Fibroblast of mammary gland (primary cell): ENCODE measurements at regions not wholly inside any gene's neighbourhood (a gene's known extent, or its start where the extent isn't known, plus 50 kb on each side); places are given as distances from the start of the nearest gene placed in this dataset.

Experiments
- DNase-seq: peaks from one replicate; pipeline ENCODE4 v3.0.0-alpha.2; 2010; ENCODE audit warnings: low read depth
- H3K4me3 ChIP-seq: 2 replicates; pipeline ENCODE4 v1.5.1; 2011; ENCODE audit warnings: low read depth, mild to moderate bottlenecking, low read length, moderate library complexity; ENCODE audit not compliant: control insufficient read depth
- TF ChIP-seq, protein P1 (sequence below): conservative IDR thresholded peaks from 2 replicates; pipeline ENCODE4 v1.5.1; 2011; ENCODE audit warnings: low read depth, low read length, inconsistent platforms; ENCODE audit not compliant: control insufficient read depth, insufficient read depth

DNA sequence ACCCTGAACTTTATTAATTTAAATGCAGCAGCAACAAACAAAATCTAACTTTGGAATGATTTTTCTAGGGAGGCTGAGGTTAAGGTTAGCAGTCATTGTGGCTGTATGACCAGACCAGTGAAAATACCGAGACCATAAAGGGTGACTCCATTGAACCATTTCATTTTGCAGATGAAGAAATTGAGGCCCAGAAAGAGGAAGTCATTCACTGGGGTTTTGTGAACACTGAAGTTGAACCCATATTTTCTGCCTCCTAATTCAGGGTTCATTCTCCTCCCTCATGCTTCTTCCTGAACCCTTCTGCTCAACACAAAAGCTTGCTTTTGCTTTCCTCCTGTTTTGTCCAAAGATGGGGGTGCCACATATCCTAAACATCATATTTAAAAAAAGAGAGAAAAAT lies 65.8 kb upstream of the PLCL2 start:
- no peak for DNase-seq
- H3K4me3 ChIP-seq, result no peak overlapping the region
- TF ChIP-seq, protein P1, sequence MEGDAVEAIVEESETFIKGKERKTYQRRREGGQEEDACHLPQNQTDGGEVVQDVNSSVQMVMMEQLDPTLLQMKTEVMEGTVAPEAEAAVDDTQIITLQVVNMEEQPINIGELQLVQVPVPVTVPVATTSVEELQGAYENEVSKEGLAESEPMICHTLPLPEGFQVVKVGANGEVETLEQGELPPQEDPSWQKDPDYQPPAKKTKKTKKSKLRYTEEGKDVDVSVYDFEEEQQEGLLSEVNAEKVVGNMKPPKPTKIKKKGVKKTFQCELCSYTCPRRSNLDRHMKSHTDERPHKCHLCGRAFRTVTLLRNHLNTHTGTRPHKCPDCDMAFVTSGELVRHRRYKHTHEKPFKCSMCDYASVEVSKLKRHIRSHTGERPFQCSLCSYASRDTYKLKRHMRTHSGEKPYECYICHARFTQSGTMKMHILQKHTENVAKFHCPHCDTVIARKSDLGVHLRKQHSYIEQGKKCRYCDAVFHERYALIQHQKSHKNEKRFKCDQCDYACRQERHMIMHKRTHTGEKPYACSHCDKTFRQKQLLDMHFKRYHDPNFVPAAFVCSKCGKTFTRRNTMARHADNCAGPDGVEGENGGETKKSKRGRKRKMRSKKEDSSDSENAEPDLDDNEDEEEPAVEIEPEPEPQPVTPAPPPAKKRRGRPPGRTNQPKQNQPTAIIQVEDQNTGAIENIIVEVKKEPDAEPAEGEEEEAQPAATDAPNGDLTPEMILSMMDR, result no peak

DNA sequence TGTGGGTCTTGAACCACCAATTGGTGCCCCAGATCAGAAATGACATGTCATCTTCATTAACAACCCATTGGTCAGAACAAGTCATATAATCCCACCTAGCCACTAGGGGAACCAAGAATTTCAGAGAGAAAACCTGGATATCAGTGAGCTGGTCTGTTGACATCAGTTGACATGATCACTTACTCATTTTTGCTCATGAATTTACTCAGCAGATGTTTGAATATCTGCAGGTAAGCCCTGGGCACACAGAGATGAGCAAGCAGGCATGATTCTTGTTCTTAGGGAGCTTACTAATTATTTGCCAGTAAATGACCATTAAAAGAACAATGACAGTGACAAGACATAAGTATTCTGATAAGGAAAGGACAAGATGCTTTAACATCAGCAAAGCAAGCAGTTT lies 64.3 kb upstream of the PLCL2 start:
- no peak for DNase-seq
- H3K4me3 ChIP-seq, result no peak overlapping the region
- TF ChIP-seq, protein P1, result no peak

DNA sequence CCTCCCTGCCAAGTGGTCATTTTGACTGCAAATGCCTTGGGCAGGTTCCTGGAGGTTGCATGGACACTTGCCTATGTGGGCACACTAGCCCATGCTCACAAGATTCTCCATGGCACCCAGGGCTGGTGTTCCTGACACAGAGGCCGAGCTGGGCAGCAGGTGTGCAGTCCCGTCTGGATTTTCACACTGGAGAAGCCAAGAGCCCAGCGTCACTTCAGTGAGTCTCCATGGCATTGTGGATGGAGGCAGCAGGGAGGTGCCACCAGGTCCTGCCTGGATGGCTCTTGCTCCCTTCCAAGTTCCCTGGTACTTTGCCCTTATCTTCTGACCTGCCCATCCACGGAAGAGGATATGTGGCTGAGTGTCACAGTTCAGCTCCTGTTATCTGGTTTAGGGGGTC lies 63.7 kb upstream of the PLCL2 start:
- TF ChIP-seq, protein P1, result no peak
- no peak overlapping the region for H3K4me3 ChIP-seq

DNA sequence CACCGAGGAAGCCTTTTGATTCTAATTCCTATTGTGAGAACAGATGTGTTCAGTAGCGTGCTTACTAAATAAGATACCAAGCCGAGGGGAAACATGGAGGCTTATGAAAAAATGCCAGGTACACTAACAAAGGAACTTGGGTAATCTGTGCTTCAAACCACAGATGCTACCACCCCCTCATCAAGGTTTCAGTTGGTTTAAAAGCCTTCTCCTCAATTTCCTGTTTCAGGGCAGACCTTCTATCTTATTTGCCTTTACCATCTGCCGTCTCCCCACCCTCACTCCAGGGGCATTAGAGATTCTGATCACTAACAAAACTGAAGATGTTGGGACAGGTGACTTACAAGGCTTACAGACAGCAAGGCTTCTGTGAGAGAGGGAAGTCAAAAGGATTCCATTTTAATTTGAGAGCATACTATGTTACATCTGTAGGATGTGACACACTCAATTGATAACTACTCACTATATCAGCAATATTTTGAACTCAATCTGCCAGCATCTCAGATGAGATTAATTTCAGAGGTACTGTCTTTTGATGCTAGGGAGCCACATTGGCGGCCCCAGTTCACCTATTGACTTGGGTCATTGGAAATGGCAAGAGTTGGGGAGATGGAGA lies 60.6 kb upstream of the PLCL2 start:
- DNase-seq, result no peak
- H3K4me3 ChIP-seq, result no peak overlapping the region
- TF ChIP-seq, protein P1, result no peak

More for the DNA sequence above, 63.7 kb upstream of the PLCL2 start:
- DNase-seq, result no peak

DNA sequence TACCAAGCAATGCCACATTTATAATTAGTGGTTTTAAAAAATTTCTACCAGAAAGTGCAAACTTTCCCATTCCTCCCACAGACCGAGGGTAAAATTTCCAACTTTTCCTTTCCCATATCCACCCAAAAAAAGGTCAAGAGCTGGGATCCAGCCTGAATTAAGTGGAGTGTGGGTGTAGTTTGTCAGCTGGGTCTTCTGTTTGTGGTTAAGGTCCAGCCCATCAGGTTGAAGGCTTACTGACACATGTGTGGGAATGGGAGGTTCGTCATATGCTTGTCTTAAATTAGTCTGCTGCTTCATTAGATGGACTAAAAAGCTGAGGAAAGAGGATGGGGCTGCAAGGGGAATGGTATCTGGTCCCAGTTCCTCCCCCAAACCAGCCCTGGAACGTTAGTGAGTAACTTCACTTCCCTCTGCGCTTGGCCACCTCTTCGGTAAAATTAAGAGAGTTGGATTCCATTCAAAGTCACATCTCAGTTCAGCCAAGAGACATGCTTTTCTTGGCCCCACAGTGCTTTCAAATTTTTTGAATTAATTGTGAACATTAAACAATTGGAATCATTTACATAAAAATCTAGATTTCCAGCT lies 59.0 kb upstream of the PLCL2 start:
- H3K4me3 ChIP-seq, result no peak overlapping the region
- peak; percentile 34 for DNase-seq
- TF ChIP-seq, protein P1, result no peak

DNA sequence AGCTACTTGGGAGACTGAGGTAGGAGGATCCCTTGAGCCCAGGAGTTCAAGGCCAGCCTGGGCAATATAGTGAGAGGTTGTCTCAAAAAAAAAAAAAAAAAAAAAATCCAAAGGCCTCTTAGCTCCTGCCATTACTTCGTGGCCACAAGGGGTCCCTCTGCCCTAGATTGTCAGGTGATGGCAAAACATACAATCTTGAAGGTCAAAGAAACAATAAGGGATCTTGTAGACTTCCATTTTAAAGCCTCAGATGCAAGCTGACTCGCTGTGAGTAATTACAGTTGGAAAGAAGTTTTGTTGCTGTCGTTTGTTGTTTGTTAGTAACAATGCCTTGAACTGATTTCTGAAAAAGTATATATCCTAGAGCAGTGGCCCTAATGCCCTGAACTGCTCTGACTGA lies 55.9 kb upstream of the PLCL2 start:
- TF ChIP-seq, protein P1, result peak; percentile 53
- DNase-seq, result peak; percentile 83
- no peak overlapping the region for H3K4me3 ChIP-seq
